ENCODE measurements at regions not wholly inside any gene's neighbourhood (a gene's known extent, or its start where the extent isn't known, plus 50 kb on each side); places are given as distances from the start of the nearest gene placed in this dataset.

DNA sequence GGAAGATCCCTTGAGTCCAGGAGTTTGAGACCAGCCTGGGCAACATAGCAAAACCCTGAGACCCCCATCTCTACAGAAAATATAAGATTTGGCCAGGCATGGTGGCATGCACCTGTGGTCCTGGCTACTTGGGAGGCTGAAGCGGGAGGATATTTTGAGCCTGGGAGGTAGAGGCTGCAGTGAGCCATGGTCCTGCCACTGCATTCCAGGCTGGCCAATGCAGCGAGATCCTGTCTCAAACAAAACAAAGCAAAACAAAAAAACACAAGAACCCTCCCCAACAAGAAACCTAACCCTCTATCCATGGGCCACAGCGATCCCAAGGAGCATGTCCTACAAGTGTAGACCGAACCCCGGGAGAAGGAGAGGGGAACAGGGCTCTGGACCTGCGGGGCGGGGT lies 133.3 kb downstream of the MGAT5B start:
- no peak overlapping the region for H3K4me3 ChIP-seq (ENCODE audit: low read depth, low read length)
- H3K4me1 ChIP-seq (ENCODE audit: insufficient read depth) = no peaks in the 10 kb centered on the region
- DNase-seq (ENCODE audit: extremely low spot score) = no peak
- WGBS = 97% methylated on average over 7 of the region's 7 CpGs
- no peak overlapping the region for H3K27ac ChIP-seq (ENCODE audit: low read depth)
- H3K36me3 ChIP-seq (ENCODE audit: insufficient read depth) = no peaks in the 10 kb centered on the region

DNA sequence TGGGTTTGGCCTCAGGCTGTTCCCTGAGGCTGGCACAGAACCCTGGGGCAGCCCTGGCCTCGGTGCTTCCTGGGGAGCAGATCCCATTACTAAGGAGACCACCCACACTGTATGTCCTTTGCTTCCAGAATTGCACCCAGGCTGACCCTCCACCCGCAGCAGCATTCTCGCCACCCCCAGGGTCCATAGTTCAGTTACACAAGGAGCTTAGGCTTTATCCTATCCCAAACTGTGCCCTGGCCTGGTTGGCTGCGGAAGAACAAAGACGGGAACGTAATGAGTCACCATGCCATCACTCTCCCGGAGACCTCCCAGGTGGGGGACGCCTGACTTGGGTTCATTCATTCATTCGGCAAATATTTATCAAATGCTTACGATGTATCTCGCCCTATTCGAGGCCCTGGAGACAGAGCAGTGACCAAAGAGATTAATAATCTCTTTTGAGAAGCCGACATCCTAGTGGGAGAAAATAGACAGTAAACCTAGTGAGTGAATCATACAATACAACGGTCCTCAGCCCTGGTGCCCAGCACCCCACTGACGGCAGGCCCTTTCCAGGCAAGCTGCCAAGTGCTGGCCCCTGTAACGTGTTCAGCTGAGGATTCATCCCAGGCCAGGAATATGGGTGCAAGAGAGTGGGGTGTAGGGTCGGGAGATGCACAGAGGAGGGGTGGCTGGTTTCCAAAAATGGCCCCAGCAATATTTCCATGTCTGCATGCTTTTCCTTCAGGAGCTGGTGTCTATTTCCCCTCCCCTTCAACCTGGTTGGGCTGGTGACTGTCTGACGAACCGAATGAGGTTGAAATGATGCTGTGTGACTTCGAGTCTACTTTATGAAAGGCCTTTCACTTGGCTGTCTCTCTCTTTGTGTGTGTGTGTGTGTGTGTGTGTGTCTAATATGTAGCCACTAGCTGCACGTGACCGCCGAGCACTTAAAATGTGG lies 134.2 kb downstream of the MGAT5B start:
- no peak overlapping the region for H3K4me3 ChIP-seq (ENCODE audit: low read depth, low read length)

DNA sequence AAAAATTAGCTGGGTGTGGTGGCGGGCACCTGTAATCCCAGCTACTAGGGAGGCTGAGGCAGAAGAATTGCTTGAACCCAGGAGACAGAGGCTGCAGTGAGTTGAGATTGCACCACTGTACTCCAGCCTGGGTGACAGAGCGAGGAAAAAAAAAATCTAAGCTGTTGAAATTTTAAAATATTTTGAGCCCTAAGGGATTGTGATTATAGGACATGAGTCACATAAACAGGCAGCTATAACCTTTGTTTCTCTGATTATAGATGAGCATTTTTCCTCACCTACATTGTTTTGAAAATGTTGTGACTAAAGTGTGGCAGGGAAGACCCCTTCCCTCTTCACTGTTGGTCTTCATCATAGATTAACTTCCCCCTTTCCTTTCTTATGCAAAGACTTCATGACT lies 135.5 kb downstream of the MGAT5B start:
- no peaks in the 10 kb centered on the region for H3K36me3 ChIP-seq (ENCODE audit: insufficient read depth)
- no peak overlapping the region for H3K27ac ChIP-seq (ENCODE audit: low read depth)
- 92% methylated on average over 2 of the region's 2 CpGs for WGBS
- no peak overlapping the region for H3K4me3 ChIP-seq (ENCODE audit: low read depth, low read length)
- H3K4me1 ChIP-seq (ENCODE audit: insufficient read depth) = no peaks in the 10 kb centered on the region
- no peak for DNase-seq (ENCODE audit: extremely low spot score)

More for the DNA sequence above, 134.2 kb downstream of the MGAT5B start:
- 44% methylated on average over 23 of the region's 23 CpGs for WGBS
- no peaks in the 10 kb centered on the region for H3K4me1 ChIP-seq (ENCODE audit: insufficient read depth)
- H3K36me3 ChIP-seq (ENCODE audit: insufficient read depth) = no peaks in the 10 kb centered on the region
- DNase-seq (ENCODE audit: extremely low spot score) = no peak
- H3K27ac ChIP-seq (ENCODE audit: low read depth) = no peak overlapping the region

DNA sequence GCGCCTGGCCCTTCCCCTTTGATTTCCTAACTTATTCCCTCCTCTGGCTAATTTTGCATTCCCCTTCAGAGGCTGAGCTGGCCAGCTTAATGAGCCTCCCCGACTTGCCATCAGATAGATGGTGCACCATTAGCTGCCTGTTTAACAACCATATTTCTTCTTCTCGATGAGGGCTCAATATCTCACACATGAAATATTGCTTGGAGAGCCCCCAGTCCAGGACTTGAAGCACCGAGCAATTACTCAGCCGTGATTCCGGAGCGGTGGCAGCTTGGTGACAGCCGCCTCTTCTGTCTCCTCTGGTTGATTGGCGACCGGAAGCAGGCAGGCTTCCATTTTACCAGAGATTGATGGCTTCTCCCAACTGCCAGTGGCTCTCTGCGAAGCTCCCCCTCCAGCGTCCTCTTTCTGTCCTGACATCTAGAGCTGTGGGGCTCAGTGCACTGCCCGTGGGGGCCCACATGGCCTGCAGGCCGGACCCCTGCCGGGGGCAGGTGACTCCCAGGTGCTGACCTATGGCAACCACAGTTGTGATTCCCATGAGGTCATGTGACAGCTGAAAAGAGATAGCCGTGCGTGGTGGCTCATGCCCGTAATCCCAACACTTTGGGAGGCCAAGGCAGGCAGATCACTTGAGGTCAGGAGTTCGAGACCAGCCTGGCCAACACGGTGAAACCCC lies 133.7 kb upstream of the SEC14L1 start:
- 72% methylated on average over 20 of the region's 20 CpGs for WGBS
- no peak overlapping the region for H3K4me3 ChIP-seq (ENCODE audit: low read depth, low read length)

DNA sequence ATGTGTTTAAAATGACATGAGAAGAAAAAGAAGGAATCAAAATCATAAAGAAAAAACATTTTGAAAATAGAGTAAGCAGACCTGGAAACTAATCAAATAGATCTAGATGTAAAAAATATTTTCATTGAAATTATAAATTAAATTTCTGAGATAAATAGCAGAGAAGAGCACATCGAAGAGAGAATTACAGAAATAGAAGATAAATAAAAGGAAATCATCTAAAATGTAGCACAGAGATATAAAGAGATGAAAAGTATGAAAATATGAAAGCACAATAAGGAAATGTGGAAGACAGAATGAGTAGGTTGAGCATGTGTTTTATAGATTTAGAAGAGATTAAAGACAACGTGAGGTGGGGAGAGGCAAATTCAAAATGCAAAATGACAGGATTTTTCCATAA lies 130.9 kb upstream of the SEC14L1 start:
- Histone ChIP-seq H3K36me3 (ENCODE audit: insufficient read depth) (no peaks in the 10 kb centered on the region), H3K27ac (ENCODE audit: low read depth) (no peak overlapping the region), H3K4me3 (ENCODE audit: low read depth, low read length) (no peak overlapping the region), H3K4me1 (ENCODE audit: insufficient read depth) (no peaks in the 10 kb centered on the region)
- no peak for DNase-seq (ENCODE audit: extremely low spot score)
- 84% methylated on average over 2 of the region's 2 CpGs for WGBS

More for the DNA sequence above, 133.7 kb upstream of the SEC14L1 start:
- Histone ChIP-seq H3K4me1 (ENCODE audit: insufficient read depth) (no peaks in the 10 kb centered on the region), H3K27ac (ENCODE audit: low read depth) (no peak overlapping the region), H3K36me3 (ENCODE audit: insufficient read depth) (no peaks in the 10 kb centered on the region)
- DNase-seq (ENCODE audit: extremely low spot score) = no peak

DNA sequence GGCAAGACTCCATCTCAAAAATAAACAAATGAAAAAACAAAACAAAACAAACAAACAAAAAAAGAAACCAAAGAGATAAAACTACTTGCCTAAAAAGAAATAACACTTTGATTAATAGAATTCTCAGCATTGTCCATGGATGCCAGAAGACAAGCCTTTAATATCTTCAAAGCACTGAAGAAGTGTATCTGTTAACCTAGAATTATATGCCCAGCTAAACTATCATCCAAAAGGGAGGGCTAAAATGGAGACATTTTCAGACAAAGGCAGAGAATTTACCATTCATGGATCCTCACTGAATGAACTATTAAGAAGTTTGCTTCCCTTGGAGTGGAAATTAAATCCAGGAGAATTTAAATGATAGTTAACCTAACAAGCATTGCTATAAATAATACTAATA lies 130.1 kb upstream of the SEC14L1 start:
- DNase-seq (ENCODE audit: extremely low spot score) = no peak
- no peak overlapping the region for H3K4me3 ChIP-seq (ENCODE audit: low read depth, low read length)
- H3K36me3 ChIP-seq (ENCODE audit: insufficient read depth) = no peaks in the 10 kb centered on the region
- no peak overlapping the region for H3K27ac ChIP-seq (ENCODE audit: low read depth)
- H3K4me1 ChIP-seq (ENCODE audit: insufficient read depth) = no peaks in the 10 kb centered on the region

DNA sequence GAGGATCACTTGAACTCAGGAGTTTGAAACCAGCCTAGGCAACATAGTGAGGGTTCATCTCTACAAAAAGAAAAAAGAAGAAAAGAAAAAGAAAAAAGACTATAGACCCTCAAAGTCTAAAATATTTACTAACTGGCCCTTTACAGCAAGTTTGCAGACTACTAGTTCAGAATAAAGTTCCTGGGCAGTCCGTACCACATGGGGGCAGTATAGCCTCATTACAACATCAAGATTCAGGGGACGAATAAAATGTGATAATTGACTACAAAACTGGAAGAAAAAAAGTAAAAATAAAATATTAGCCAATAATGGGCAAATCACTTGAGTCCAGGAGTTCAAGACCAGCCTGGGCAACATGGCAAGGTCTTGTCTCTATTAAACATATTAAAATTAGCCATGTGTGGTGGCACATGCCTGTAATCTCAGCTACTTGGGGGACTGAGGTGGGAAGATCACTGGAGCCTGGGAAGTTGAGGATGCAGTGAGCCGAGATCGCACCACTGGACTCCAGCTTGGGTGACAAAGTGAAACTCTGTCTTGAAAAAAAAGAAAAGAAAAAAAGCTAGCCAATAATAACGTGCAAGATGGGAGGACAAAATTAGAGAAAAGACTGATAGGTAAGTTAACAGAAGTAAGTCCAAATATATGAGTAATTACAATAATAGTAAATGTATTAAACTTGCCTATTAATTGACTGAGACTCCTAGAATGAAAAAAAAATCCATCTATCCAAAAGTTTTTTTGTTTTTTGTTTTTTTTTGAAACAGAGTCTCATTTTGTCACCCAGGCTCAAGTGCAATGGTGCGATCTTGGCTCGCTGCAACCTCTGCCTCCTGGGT lies 129.4 kb upstream of the SEC14L1 start:
- WGBS = 65% methylated on average over 7 of the region's 7 CpGs
- no peak for DNase-seq (ENCODE audit: extremely low spot score)
- Histone ChIP-seq H3K4me1 (ENCODE audit: insufficient read depth) (no peaks in the 10 kb centered on the region), H3K36me3 (ENCODE audit: insufficient read depth) (no peaks in the 10 kb centered on the region), H3K27ac (ENCODE audit: low read depth) (no peak overlapping the region), H3K4me3 (ENCODE audit: low read depth, low read length) (no peak overlapping the region)

DNA sequence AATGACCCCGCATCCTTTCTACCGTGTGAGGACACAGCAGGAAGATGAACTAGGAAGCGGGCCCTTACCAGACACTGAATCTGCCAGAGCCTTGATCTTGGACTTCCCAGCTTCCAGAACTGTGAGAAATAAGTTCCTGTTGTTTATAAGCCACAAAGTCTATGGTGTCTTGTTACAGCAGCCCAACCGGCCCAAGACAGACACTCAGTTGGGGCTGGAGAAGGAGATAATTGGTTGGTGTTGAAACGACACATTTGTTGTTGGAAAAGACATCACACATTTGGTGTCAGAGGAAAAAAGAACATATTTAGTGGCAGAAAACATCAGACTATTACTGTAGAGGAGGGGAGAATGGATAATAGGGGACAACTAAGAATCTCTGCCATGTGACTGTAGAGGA lies 122.3 kb upstream of the SEC14L1 start:
- no peak for DNase-seq (ENCODE audit: extremely low spot score)
- Histone ChIP-seq H3K4me1 (ENCODE audit: insufficient read depth) (no peaks in the 10 kb centered on the region), H3K27ac (ENCODE audit: low read depth) (no peak overlapping the region), H3K36me3 (ENCODE audit: insufficient read depth) (no peaks in the 10 kb centered on the region), H3K4me3 (ENCODE audit: low read depth, low read length) (no peak overlapping the region)
- WGBS = 45% methylated on average over 5 of the region's 5 CpGs

DNA sequence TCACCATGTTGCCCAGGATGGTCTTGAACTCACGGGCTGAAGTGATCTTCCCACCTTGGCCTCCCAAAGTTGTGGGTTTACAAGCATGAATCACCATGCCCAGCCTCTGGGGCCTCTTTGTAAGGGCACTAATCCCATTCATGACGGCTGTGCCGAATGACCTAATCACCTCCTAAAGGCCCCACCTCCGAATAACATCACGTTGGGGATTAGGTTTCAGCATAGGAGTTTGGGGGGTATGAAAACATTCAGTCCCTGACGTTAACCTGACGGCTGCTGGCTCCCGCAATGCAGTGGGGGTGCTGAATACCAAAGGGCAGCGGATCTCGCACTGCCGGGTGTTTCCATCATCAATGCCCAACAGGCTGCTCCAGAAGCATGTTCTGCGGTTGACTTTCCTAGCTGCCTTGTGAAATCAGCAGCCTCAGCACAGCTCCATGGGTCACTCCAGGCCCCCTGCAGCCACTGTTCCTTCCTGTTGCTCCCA lies 120.8 kb upstream of the SEC14L1 start:
- H3K4me3 ChIP-seq (ENCODE audit: low read depth, low read length) = no peak overlapping the region
- H3K4me1 ChIP-seq (ENCODE audit: insufficient read depth) = no peaks in the 10 kb centered on the region
- no peaks in the 10 kb centered on the region for H3K36me3 ChIP-seq (ENCODE audit: insufficient read depth)
- 38% methylated on average over 12 of the region's 12 CpGs for WGBS
- no peak for DNase-seq (ENCODE audit: extremely low spot score)
- H3K27ac ChIP-seq (ENCODE audit: low read depth) = no peak overlapping the region

DNA sequence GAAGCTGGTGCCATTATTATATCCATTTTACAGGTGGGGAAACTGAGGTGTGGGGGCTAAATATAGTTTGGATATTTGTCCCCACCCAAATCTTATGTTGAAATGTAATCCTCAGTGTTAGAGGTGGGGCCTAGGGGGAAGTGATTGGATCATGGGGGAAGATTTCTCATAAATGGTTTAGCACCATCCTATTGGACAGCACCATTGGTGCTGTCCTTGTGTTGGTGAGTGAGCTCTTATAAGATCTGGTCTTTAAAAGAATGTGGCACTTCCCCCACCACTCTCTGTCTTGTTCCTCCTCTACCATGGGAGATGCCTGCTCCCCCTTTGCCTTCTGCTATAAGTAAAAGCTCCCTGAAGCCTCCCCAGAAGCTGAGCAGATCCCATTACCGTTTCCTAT lies 119.8 kb upstream of the SEC14L1 start:
- 60% methylated on average over 1 of the region's 1 CpG for WGBS
- DNase-seq (ENCODE audit: extremely low spot score) = no peak
- Histone ChIP-seq H3K4me3 (ENCODE audit: low read depth, low read length) (no peak overlapping the region), H3K27ac (ENCODE audit: low read depth) (no peak overlapping the region), H3K36me3 (ENCODE audit: insufficient read depth) (no peaks in the 10 kb centered on the region), H3K4me1 (ENCODE audit: insufficient read depth) (no peaks in the 10 kb centered on the region)

DNA sequence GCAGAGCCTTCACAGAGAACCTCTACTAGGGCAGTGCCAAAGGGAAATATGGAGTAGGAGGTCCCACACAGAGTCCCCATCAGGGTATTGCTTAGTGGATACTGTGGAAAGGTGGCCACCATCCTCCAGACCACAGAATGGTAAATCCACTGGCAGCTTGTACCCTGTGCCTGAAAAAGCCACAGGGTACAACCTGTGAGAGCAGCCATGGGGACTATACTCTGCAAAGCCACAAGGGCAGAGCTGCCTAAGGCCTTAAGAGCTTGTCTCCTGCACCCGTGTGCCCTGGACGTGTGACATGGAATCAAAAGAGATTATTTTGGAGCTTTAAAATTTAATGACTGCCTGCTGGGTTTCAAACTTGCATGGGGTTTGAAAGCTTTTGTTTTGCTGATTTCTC lies 118.0 kb upstream of the SEC14L1 start:
- 57% methylated on average over 2 of the region's 2 CpGs for WGBS
- Histone ChIP-seq H3K27ac (ENCODE audit: low read depth) (no peak overlapping the region), H3K4me3 (ENCODE audit: low read depth, low read length) (no peak overlapping the region), H3K36me3 (ENCODE audit: insufficient read depth) (no peaks in the 10 kb centered on the region), H3K4me1 (ENCODE audit: insufficient read depth) (no peaks in the 10 kb centered on the region)
- no peak for DNase-seq (ENCODE audit: extremely low spot score)

DNA sequence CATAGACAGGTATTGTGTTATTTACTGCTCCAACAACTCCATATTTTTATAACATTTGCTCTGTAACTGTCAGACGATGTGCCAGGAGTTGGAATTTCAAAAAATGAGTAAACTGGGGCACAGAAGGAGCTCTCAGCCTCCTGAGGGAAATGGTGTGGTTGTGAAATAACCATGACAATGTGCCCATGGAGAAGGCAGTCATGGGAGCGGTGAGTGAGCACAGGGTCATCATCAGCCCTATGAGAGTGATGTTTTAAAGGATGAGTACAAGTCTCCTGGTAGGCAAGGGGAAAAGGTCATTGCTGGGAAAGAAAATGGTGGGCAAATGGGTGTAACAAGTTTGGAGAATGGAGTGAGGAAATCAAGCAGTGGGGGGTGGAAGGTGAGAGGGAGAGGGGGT lies 115.0 kb upstream of the SEC14L1 start:
- Histone ChIP-seq H3K4me1 (ENCODE audit: insufficient read depth) (no peaks in the 10 kb centered on the region), H3K4me3 (ENCODE audit: low read depth, low read length) (no peak overlapping the region), H3K36me3 (ENCODE audit: insufficient read depth) (no peaks in the 10 kb centered on the region), H3K27ac (ENCODE audit: low read depth) (no peak overlapping the region)
- DNase-seq (ENCODE audit: extremely low spot score) = no peak
- 72% methylated on average over 2 of the region's 2 CpGs for WGBS

DNA sequence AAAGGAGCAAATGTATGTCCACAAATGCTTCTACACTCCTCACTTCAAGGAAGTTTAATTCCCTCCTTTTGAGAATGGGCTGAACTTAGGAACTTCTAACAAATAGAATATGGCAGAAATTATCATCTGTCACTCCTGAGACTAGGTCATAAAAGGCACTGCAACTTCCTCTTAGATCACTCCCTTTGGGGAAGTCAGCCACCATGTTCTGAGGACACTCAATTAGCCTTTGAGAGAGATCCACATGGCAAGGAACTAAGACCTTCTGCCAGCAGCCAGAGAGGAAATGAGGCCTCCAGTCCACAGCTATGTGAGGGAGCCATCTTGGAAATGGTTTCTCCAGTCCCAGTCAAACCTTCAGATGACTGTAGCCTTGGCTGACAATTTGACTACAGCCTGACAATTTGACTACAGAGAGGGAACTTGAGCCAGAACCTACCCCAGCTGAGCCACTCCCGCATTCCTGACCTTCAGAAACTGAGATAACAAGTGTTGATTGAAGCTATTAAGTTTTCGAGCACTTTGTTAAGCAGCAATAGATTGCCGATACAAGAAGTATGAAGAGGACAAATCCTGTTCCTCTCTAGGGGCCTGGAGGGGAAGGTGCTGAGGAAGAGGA lies 113.4 kb upstream of the SEC14L1 start:
- WGBS = 76% methylated on average over 3 of the region's 3 CpGs
- Histone ChIP-seq H3K4me1 (ENCODE audit: insufficient read depth) (no peaks in the 10 kb centered on the region), H3K36me3 (ENCODE audit: insufficient read depth) (no peaks in the 10 kb centered on the region), H3K27ac (ENCODE audit: low read depth) (no peak overlapping the region), H3K4me3 (ENCODE audit: low read depth, low read length) (no peak overlapping the region)
- DNase-seq (ENCODE audit: extremely low spot score) = no peak
